ENCODE measurements at regions not wholly inside any gene's neighbourhood (a gene's known extent, or its start where the extent isn't known, plus 50 kb on each side); places are given as distances from the start of the nearest gene placed in this dataset.

DNA sequence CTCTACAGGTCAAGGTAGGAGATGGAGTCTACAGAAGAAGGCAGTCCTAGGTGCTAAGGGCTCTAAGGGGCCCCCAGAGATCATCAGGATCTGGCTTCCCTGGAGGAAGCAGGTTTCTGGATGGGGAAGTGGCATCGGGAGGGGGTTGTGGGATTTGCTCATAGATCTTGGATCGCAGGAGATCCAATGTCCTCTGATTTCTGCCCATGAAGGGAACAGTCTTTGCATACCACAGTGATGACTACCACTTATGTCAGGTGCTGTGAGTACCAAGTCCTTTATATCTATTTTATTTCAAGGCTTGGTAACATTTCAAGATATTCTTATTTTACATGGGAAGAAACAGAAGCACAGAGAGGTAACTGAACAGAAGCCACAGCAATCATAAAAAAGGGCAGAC, 164.0 kb downstream of the RGS9 start:
- H3K4me3 Mint-ChIP-seq: no peak overlapping the region
- WGBS, 2 experiments (ENCODE audit: insufficient coverage in 1 of 2, insufficient read length in 1 of 2): 80 to 96% methylated on average over 1 to 2 of the region's 2 CpGs

DNA sequence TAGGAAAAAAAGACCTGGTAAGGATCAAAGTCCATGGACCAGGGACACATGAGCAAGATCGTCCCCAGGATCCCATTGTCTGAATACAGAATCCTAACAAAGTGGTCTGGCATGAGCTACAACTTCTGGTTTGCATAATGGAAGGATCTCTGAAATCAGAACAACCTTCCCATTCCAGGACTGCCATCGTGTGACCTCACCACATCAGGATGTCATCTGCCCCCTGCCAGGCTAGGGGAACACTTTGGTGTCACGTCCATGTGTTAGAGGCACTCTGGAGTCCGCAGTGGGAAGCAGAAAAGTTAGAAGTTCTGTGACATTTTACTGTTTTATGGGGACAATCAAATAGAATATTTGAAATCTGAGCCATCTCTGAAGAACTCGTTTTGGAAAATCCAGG, 160.7 kb downstream of the RGS9 start:
- no peaks in the 10 kb centered on the region for H3K27me3 ChIP-seq (ENCODE audit: control insufficient read depth, insufficient read depth, low read length, poor library complexity, severe bottlenecking)
- no peak for DNase-seq
- Mint-ChIP-seq H3K4me3 (no peak overlapping the region), H3K27me3 (ENCODE audit: insufficient read depth) (peaks cover 3% of the 10 kb centered on the region), H3K36me3 (ENCODE audit: low read depth) (no peaks in the 10 kb centered on the region), H3K9me3 (peaks cover 6% of the 10 kb centered on the region), H3K27ac (no peak overlapping the region), H3K4me1 (peaks cover 4% of the 10 kb centered on the region)
- no peaks in the 10 kb centered on the region for H3K4me1 ChIP-seq (ENCODE audit: control insufficient read depth, insufficient read depth, low read length)
- H3K9ac ChIP-seq (ENCODE audit: extremely low read depth, low read length, poor library complexity, severe bottlenecking): no peak overlapping the region
- no peak overlapping the region for H3K27ac ChIP-seq (ENCODE audit: low read depth, low read length)
- no peaks in the 10 kb centered on the region for H3K9me3 ChIP-seq (ENCODE audit: control insufficient read depth, low read length)
- no peaks in the 10 kb centered on the region for H3K36me3 ChIP-seq (ENCODE audit: control insufficient read depth, insufficient read depth, low read length)
- 91 to 92% methylated on average over 5 of the region's 5 CpGs for WGBS, 2 experiments (ENCODE audit: insufficient coverage in 1 of 2, insufficient read length in 1 of 2)
- TF ChIP-seq, protein P1, sequence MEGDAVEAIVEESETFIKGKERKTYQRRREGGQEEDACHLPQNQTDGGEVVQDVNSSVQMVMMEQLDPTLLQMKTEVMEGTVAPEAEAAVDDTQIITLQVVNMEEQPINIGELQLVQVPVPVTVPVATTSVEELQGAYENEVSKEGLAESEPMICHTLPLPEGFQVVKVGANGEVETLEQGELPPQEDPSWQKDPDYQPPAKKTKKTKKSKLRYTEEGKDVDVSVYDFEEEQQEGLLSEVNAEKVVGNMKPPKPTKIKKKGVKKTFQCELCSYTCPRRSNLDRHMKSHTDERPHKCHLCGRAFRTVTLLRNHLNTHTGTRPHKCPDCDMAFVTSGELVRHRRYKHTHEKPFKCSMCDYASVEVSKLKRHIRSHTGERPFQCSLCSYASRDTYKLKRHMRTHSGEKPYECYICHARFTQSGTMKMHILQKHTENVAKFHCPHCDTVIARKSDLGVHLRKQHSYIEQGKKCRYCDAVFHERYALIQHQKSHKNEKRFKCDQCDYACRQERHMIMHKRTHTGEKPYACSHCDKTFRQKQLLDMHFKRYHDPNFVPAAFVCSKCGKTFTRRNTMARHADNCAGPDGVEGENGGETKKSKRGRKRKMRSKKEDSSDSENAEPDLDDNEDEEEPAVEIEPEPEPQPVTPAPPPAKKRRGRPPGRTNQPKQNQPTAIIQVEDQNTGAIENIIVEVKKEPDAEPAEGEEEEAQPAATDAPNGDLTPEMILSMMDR (conservative IDR thresholded peaks at IDR 0.05): no peak
- H3K4me3 ChIP-seq (ENCODE audit: low read length): no peak overlapping the region

More for the DNA sequence above, 164.0 kb downstream of the RGS9 start:
- Mint-ChIP-seq H3K4me1 (no peaks in the 10 kb centered on the region), H3K27ac (no peak overlapping the region), H3K9me3 (peaks cover 22% of the 10 kb centered on the region), H3K36me3 (ENCODE audit: low read depth) (no peaks in the 10 kb centered on the region), H3K27me3 (ENCODE audit: insufficient read depth) (peaks cover 2% of the 10 kb centered on the region)
- Histone ChIP-seq H3K36me3 (ENCODE audit: control insufficient read depth, insufficient read depth, low read length) (no peaks in the 10 kb centered on the region), H3K9ac (ENCODE audit: extremely low read depth, low read length, poor library complexity, severe bottlenecking) (no peak overlapping the region), H3K27me3 (ENCODE audit: control insufficient read depth, insufficient read depth, low read length, poor library complexity, severe bottlenecking) (no peaks in the 10 kb centered on the region), H3K9me3 (ENCODE audit: control insufficient read depth, low read length) (no peaks in the 10 kb centered on the region), H3K27ac (ENCODE audit: low read depth, low read length) (no peak overlapping the region), H3K4me1 (ENCODE audit: control insufficient read depth, insufficient read depth, low read length) (no peaks in the 10 kb centered on the region), H3K4me3 (ENCODE audit: low read length) (no peak overlapping the region)
- TF ChIP-seq, protein P1 (conservative IDR thresholded peaks at IDR 0.05): no peak
- DNase-seq: no peak

DNA sequence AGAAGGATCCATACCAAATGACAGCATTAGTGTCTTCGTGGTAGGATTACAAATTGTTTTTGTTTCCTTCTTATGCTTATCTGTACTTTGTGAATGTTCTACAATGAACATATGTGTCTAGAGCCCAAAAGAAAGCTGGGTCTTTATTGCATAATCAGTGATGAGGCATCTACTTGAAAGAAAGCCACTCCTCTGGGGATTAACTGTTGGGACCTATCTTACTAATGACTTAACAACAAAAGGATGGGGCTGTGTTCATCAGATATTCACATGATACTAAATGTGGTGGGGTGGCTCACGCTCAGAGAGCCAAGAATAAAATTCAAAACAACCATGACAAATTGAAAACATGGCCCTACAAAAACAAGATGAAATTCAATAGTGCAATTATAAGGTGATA, 160.2 kb downstream of the RGS9 start:
- no peak for DNase-seq
- Mint-ChIP-seq H3K36me3 (ENCODE audit: low read depth) (no peaks in the 10 kb centered on the region), H3K4me3 (no peak overlapping the region), H3K27ac (no peak overlapping the region), H3K9me3 (peaks cover under 1% of the 10 kb centered on the region), H3K4me1 (peaks cover 4% of the 10 kb centered on the region), H3K27me3 (ENCODE audit: insufficient read depth) (peaks cover 3% of the 10 kb centered on the region)
- TF ChIP-seq, protein P1 (conservative IDR thresholded peaks at IDR 0.05): no peak
- Histone ChIP-seq H3K4me1 (ENCODE audit: control insufficient read depth, insufficient read depth, low read length) (no peaks in the 10 kb centered on the region), H3K4me3 (ENCODE audit: low read length) (no peak overlapping the region), H3K27ac (ENCODE audit: low read depth, low read length) (no peak overlapping the region), H3K36me3 (ENCODE audit: control insufficient read depth, insufficient read depth, low read length) (no peaks in the 10 kb centered on the region), H3K9ac (ENCODE audit: extremely low read depth, low read length, poor library complexity, severe bottlenecking) (no peak overlapping the region), H3K9me3 (ENCODE audit: control insufficient read depth, low read length) (no peaks in the 10 kb centered on the region), H3K27me3 (ENCODE audit: control insufficient read depth, insufficient read depth, low read length, poor library complexity, severe bottlenecking) (no peaks in the 10 kb centered on the region)
- WGBS, 2 experiments (ENCODE audit: insufficient coverage in 1 of 2, insufficient read length in 1 of 2): 100% methylated on average over 1 of the region's 2 CpGs; no CpG with 5 or more reads in 1 of the 2 experiments

Data from endodermal cell (in vitro differentiated cells).